ENCODE measurements at regions not wholly inside any gene's neighbourhood (a gene's known extent, or its start where the extent isn't known, plus 50 kb on each side); places are given as distances from the start of the nearest gene placed in this dataset.

DNA sequence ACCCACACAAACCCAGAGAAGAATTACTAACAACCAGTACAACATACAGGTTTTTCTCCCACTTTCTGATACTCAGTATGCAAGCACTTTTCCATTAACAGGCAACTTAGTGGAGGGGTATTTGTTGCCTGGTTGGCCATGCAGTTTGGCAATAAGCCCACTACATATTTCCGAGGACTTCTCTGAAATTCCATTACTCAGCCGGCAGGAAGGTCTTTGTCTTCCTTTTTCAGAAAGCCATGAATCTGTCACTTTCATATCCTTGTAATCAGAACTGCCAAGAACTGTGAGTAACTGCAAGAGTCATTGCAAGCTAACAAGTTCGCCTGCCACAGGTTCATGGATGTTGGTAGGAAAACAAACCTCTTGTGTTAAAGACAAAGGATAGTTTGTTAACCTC lies 422.3 kb upstream of the ROBO1 start:
- TF ChIP-seq, protein P1, sequence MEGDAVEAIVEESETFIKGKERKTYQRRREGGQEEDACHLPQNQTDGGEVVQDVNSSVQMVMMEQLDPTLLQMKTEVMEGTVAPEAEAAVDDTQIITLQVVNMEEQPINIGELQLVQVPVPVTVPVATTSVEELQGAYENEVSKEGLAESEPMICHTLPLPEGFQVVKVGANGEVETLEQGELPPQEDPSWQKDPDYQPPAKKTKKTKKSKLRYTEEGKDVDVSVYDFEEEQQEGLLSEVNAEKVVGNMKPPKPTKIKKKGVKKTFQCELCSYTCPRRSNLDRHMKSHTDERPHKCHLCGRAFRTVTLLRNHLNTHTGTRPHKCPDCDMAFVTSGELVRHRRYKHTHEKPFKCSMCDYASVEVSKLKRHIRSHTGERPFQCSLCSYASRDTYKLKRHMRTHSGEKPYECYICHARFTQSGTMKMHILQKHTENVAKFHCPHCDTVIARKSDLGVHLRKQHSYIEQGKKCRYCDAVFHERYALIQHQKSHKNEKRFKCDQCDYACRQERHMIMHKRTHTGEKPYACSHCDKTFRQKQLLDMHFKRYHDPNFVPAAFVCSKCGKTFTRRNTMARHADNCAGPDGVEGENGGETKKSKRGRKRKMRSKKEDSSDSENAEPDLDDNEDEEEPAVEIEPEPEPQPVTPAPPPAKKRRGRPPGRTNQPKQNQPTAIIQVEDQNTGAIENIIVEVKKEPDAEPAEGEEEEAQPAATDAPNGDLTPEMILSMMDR (IDR thresholded peaks at IDR 0.05), result no peak
- TF ChIP-seq POLR2A (IDR thresholded peaks at IDR 0.05), result no peak
